Testis (tissue), 2 donors: ENCODE measurements at regions not wholly inside any gene's neighbourhood (a gene's known extent, or its start where the extent isn't known, plus 50 kb on each side); places are given as distances from the start of the nearest gene placed in this dataset.

Experiments
- DNase-seq: peaks from one replicate; pipeline ENCODE4 v3.0.0-alpha.2; 2019
- H3K27ac ChIP-seq, 2 donors: fragments of 200-600 bp; sonication (generic); one replicate each; pipeline ENCODE4 v1.5.1; 2019
- H3K27me3 ChIP-seq: fragments of 200-600 bp; sonication (generic); one replicate; pipeline ENCODE4 v1.5.1; 2019
- H3K36me3 ChIP-seq: fragments of 200-600 bp; sonication (generic); one replicate; pipeline ENCODE4 v1.5.1; 2017; ENCODE audit warnings: low read depth; ENCODE audit errors: missing control alignments
- H3K4me1 ChIP-seq: fragments of 200-600 bp; sonication (generic); one replicate; pipeline ENCODE4 v1.5.1; 2019
- H3K4me3 ChIP-seq, 2 donors: fragments of 200-600 bp; sonication (generic); one replicate each; pipeline ENCODE4 v1.5.1; 2017 to 2019
- H3K9me3 ChIP-seq: fragments of 200-600 bp; sonication (generic); one replicate; pipeline ENCODE4 v1.5.1; 2017
- CTCF ChIP-seq, 3 experiments: fragments of 450-650 bp in 2 of 3; fragments of 200-600 bp in 1 of 3; sonication (generic) in 1 of 3; IDR thresholded peaks; one replicate each; pipeline ENCODE4 v1.5.1; 2016 to 2019; ENCODE audit warnings: antibody characterized with exemption in 3 of 3, mild to moderate bottlenecking in 2 of 3, moderate library complexity in 1 of 3
- POLR2A ChIP-seq: fragments of 450-650 bp; IDR thresholded peaks from one replicate; pipeline ENCODE4 v1.6.1; 2017; ENCODE audit warnings: antibody characterized with exemption, mild to moderate bottlenecking, moderate library complexity
- WGBS, 2 donors: methylation state at CpG; one replicate each; pipeline ENCODE4 v1.1.5; 2018; 5-methylcytosine and 5-hydroxymethylcytosine counted together
- intact Hi-C: fragments of 100-400 bp; cut with DNase I; formaldehyde crosslinking; loops from one replicate; pipeline ENCODE4 v1.15.1; 2023; ENCODE audit warnings: low total_unique reads

- TF ChIP-seq POLR2A (no peak), CTCF (IDR thresholded peaks at IDR 0.05) (no peak)
- no peak overlapping the region for H3K27ac ChIP-seq
- DNase-seq, result no peak
- no peaks in the 10 kb centered on the region for H3K36me3 ChIP-seq
- no peaks in the 10 kb centered on the region for H3K9me3 ChIP-seq
- 48 to 63% methylated on average over 2 of the region's 2 CpGs for WGBS, 2 donors
- intact Hi-C loops, result no loop called here
- no peak overlapping the region for H3K4me3 ChIP-seq
- no peaks in the 10 kb centered on the region for H3K27me3 ChIP-seq
- no peaks in the 10 kb centered on the region for H3K4me1 ChIP-seq
Measured at GRCh38 chr3:184503647-184504046, 57.9 kb upstream of the EPHB3 start.

- H3K4me1 ChIP-seq, result no peaks in the 10 kb centered on the region
- H3K4me3 ChIP-seq, result no peak overlapping the region
- H3K27me3 ChIP-seq, result no peaks in the 10 kb centered on the region
- TF ChIP-seq POLR2A (no peak), CTCF (IDR thresholded peaks at IDR 0.05) (no peak)
- WGBS, 2 donors, result 54 to 57% methylated on average over 9 of the region's 9 CpGs
- intact Hi-C loops, result no loop called here
- no peak overlapping the region for H3K27ac ChIP-seq
- no peak for DNase-seq
- H3K36me3 ChIP-seq, result no peaks in the 10 kb centered on the region
- H3K9me3 ChIP-seq, result no peaks in the 10 kb centered on the region
Measured at GRCh38 chr3:184505076-184505878, 56.3 kb upstream of the EPHB3 start.

- Histone ChIP-seq H3K4me3 (no peak overlapping the region), H3K4me1 (no peaks in the 10 kb centered on the region), H3K27me3 (no peaks in the 10 kb centered on the region), H3K36me3 (no peaks in the 10 kb centered on the region), H3K27ac (no peak overlapping the region), H3K9me3 (no peaks in the 10 kb centered on the region)
- intact Hi-C loops, result no loop called here
- 62 to 65% methylated on average over 8 of the region's 8 CpGs for WGBS, 2 donors
- DNase-seq, result no peak
- TF ChIP-seq POLR2A, result no peak
- TF ChIP-seq CTCF (IDR thresholded peaks at IDR 0.05), result no peak
Measured at GRCh38 chr3:184506561-184506991, 55.0 kb upstream of the EPHB3 start.

GRCh38 chr3:184508938-184509337 is 52.6 kb upstream of the EPHB3 start:
- intact Hi-C loops, result no loop called here
- Histone ChIP-seq H3K36me3 (no peaks in the 10 kb centered on the region), H3K4me3 (no peak overlapping the region), H3K9me3 (no peaks in the 10 kb centered on the region), H3K4me1 (peaks cover 5% of the 10 kb centered on the region), H3K27me3 (no peaks in the 10 kb centered on the region), H3K27ac (no peak overlapping the region)
- no peak for TF ChIP-seq POLR2A
- no peak for TF ChIP-seq CTCF (IDR thresholded peaks at IDR 0.05)
- DNase-seq, result no peak
- 90% methylated on average over 8 of the region's 8 CpGs; no CpG with 5 or more reads in 1 of the 2 donors for WGBS, 2 donors

GRCh38 chr3:184511741-184512140 is 49.8 kb upstream of the EPHB3 start:
- H3K36me3 ChIP-seq, result no peaks in the 10 kb centered on the region
- TF ChIP-seq POLR2A (no peak), CTCF (IDR thresholded peaks at IDR 0.05) (no peak)
- intact Hi-C loops, result no loop called here
- no peak overlapping the region for H3K27ac ChIP-seq
- H3K27me3 ChIP-seq, result no peaks in the 10 kb centered on the region
- H3K4me3 ChIP-seq, result no peak overlapping the region
- H3K4me1 ChIP-seq, result peaks cover 5% of the 10 kb centered on the region
- no peaks in the 10 kb centered on the region for H3K9me3 ChIP-seq
- DNase-seq, result no peak
- WGBS, 2 donors, result 85 to 95% methylated on average over 2 of the region's 2 CpGs
